GM18508 (cell line): ENCODE measurements at regions not wholly inside any gene's neighbourhood (a gene's known extent, or its start where the extent isn't known, plus 50 kb on each side); places are given as distances from the start of the nearest gene placed in this dataset.
A peak's percentile ranks its signal among the peaks of the same experiment; 100 is the strongest.

Experiments
- ATAC-seq: cut with Tn5 transposase; IDR thresholded peaks from one replicate; pipeline ENCODE4 v1.9.1; 2021; ENCODE audit warnings: moderate number of reproducible peaks; ENCODE audit not compliant: insufficient read depth, unreplicated experiment

DNA sequence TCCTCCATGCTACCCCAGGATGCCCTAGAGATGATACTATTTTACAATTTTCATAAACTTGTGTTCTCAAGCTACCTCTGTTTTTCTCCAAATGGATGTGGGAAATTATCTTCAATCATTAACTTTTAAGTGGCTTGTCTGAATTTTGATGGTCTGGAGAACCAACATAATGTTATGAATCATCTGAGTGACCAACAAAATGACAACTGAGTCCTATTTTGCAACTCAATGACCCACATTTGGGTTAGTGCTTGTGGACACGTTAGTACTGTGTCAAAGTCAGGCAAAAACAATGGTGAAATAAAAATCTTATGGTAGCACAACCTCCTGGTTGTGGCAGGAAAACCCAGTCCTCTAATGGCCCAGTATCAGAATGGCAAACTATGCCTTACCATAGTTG is 352.4 kb upstream of the ZNF385D start:
- no peak for ATAC-seq

DNA sequence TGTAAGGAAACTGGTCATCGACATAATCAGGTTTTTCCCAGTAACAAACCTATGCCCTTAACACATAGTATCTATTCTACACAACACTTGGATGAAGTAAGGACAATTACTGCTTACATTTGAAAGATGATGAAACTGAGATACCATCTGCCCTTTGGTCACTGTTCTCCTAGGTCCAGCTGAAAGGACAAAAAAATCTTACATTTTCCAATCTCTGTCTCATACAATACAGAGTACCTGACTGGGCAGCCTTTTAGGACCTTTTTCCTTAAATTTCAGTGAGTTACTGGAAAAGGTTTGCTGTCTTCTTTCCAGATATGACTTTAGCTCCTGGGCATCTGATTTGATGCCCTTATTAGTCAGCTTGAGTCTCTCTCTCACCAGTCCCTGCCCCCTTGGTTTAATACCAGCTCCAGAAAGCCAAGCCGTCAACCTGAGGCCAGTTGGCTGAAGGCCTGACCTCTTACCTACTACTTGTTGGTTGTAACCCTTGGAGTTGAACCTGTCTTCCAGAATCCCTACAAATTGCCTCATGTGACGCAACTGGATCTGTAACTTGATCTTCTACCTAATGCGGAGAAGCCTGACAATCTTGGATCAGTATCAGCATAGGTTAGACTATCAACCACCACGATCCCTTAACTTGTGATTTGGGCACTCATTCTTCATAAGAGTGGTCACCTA is 355.3 kb upstream of the ZNF385D start:
- ATAC-seq: no peak

DNA sequence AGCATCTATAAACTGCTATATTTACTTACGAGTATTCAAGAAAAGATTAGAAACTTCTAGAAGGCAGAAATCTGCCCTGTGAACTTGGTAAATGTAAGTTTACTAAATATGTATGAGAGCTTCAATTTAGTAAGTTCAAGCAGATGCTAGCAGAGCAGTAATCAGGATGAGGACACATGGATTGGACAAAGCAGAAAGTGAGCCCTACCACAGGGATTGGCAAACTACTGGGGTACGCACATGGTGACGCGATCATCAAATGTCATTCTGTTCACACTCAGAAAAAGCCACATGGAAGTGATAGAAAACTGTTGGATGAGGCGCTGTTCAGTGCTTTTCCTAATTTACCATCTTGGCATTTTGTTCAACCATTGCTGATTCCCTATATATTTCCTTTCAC is 360.2 kb upstream of the ZNF385D start:
- ATAC-seq: no peak

DNA sequence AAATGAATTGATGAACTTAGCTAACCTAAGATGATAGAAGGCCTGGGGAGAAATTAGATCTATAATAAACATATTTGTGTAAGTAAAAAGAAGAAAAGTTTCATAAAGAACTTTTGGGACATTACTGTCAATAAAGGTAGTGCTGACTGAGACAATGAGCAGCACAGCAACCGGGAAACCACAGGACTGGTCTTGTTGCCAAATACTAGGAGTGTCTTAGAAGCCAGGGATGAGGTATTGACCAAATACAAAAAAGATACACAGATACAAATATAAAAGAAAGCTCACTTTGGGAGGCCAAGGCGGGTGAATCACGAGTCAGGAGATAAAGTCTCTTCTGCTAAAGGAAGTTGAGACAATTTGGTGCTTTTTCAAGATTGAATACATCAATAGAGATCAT is 362.4 kb upstream of the ZNF385D start:
- no peak for ATAC-seq

DNA sequence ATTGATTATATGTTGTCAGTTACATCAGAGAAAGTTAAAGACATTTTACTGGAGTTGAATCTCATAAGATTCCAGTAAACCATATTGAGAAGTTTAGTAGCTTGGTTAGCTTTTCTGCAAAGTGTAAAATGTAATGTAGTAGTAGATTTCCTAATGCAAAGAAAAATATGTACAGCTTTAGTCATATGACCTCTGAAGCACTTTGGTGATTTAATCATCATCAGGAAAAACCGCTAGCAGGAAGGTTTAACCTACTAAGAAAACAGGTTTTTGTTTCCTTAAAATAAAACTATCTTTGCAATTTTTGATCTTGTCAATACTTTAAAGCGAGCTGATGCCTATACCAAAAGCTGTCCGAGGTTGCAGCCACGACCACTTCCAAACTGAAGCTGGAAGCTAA is 364.6 kb upstream of the ZNF385D start:
- no peak for ATAC-seq

DNA sequence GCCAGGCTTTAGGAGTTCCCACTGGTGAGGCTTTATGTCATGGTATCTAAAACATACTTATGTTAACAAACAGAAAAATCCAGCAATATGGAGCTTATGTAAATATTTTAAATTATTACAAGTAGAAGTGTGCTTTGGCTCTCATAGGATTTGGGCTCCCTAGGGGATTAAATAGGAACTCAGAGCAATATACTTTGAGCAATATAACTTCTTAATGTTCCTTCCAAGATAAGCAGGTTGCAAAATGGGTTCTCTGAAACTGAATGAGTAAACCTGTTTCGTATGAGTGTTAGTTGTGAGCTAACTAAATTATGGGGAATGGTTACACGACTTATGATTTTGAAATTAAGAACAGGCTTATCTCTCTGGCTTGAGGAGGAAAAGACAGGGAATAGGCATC is 366.1 kb upstream of the ZNF385D start:
- no peak for ATAC-seq

DNA sequence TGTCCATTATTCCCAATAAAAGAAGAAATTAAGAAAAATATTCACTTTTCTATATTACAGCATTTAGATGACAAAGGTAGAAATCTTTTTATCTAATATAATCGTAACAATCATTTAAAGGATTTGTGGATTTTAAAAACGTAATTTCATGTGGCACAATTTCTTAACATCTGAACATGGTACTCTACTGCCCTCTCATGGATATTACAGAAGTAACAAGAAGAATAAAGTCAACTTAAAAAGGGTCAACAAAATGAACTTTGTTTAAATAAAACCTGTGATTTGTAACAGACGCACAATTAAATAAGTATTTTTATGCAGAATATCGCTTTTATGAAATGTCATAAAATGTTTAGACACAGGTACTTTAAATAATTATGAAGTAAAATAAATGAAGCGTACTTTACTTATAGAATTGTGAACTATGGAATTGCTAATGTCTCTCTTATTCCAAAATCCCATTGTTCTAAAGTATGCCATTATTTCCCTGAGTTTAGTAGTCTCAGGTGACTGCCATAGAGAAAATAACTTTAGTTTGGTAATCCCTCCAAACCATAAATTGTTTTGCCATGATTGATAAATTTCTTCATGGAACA is 366.8 kb upstream of the ZNF385D start:
- ATAC-seq: no peak

DNA sequence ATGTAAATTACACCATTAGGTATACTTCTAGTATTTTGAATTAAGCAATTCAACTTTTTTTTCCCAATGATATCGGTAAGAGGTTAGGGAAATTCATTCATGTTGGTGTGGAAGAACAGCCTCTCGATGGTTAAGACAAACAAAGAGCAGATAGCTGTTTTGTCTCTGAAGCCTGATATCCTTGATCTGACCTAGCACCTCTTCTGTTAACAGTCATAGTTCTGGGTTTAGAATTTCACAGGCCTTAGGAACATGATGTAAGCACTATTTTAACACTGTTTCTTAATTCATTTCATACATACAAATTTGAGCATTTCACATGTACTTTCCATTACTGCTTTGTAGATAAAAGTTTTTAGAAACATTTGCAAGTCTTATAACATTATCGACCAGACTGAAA is 367.5 kb upstream of the ZNF385D start:
- no peak for ATAC-seq

DNA sequence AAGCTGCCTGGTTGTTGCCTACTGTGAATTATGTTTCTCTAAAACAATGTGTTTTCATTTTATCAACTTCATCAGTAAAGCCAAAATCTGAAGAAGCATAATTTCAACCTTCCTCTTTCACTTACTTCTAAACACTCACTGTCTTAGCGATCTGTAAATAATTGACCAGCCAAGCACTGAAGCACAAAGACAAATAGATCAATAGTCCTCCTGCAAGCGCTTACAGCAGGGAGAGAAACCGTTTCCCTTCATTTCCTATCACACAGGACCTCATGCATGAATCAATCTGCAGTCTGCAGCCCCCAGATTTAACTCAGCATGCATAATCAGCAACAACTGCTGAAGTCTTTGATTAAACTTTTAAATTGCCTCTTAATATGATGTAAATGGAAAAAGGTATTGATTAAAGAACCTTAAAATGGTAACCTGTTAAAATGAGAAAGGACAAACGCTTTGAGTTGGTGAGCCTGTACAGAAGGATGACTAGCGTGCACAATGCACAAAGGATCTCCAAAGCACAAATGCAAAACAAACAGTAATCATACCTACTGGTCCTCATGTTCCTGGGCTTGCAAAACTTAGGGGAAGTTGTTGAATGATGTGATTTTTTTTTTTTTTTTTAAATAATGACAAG is 370.2 kb upstream of the ZNF385D start:
- ATAC-seq: peak; percentile 69

DNA sequence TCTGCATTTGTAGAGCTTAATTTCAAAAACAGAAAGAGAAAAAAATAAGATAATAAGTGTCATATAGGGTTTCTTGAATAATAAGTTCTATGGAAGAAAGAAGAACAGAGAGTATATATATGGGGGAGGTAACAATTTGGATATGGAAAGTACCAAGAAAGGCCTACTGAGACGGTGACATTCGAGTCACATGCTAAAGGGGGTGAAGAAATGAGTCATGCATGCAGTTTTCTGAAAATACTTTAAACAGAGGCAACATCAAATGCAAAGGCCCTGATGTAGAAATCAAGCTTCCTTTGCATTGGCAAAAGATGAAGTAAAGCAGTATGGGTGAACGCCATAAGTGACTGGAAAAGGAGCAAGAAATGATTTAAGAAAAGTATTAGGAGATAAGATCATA is 371.6 kb upstream of the ZNF385D start:
- peak; percentile 76 for ATAC-seq

DNA sequence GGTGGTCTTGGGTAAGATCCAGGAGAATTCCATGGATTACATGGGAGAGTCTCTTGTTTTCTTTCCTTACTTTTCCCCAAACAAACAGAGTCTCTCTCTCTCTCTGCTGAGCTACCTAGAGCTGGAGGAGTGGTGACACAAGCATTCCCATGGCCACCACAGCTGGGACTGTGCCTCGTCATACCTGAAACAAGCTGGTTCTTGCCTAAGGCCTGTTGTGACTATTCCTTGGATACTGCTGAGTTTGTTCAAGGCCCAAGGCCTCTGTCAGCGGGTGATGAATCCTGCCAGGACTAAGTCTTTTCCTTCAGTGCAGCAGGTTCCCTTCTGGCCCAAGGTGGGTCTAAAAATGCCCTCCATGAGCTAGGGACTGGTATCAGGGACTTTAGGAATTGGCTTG is 378.1 kb upstream of the ZNF385D start:
- ATAC-seq: no peak

DNA sequence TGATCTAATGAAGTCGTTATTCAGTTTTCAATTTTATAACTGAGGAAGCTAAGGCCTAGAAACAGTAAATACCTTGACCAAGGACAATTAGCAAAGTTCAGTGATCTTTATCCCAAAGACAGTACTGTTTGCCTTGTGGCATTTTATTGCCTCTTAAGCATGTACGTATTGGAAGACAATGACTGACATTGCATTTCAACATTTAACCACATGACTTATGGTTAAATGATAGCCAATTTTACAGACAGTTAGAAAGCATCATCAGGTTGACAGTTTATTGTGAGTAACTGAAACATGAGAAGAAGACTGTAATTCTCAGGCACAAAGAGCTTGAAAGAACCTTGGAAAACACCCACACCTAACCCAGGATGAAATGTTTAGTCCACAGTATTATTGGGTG is 390.8 kb upstream of the ZNF385D start:
- ATAC-seq: no peak

DNA sequence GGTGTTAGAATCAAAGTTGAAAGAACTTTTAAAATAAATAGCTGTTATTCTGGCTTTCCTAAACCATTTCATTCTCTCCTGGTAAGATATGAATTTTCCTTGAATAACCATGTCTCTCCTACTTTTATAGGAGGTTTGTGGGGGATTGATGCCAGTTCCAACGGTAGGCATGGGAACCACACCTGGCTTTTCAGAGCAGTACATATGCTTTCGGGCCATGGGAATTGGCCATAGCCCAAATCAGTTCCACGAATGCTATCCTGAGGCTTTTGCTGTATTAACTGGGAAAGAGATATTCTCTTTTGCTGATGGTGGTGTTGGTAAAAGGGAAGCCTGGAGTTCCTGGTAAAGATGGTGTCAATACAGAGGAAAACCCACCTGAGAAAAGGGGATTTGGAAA is 396.2 kb upstream of the ZNF385D start:
- no peak for ATAC-seq

DNA sequence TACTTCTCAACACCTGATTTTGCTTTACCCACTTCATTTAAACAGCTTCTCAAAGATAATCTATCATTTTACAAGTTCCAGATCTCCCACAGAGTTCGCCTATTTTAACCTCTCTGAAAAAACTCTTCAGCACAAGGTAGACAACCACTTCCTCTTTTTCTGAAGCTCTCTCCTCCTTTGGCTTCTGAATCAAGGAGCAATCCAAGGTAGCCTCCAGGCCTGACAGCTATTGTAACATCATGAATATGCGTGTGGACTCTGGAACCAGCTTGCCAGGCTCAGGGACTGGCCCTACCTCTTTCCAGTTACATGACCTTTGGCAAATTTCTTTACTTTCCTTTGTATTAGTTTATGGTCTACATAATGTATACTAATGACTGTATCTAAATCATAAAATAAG is 405.9 kb upstream of the ZNF385D start:
- no peak for ATAC-seq

DNA sequence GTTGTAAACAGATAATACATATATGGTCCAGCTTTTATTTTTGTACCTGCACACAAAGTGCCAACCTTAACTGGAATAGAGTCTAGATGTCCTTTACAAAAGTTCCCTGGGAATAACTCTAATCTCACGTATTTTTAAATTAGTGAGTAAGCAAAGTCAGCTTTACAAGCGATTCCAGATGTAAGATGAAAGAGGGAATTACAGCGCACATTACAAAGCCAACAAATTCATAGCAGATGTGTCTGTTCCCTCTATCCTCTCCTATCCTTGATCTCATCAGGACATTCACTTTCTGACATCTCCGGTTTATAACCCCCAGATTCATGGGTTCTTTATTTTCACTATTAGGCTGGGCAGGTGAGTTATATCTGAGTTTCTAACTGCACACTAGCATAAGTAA is 406.8 kb upstream of the ZNF385D start:
- ATAC-seq: no peak

DNA sequence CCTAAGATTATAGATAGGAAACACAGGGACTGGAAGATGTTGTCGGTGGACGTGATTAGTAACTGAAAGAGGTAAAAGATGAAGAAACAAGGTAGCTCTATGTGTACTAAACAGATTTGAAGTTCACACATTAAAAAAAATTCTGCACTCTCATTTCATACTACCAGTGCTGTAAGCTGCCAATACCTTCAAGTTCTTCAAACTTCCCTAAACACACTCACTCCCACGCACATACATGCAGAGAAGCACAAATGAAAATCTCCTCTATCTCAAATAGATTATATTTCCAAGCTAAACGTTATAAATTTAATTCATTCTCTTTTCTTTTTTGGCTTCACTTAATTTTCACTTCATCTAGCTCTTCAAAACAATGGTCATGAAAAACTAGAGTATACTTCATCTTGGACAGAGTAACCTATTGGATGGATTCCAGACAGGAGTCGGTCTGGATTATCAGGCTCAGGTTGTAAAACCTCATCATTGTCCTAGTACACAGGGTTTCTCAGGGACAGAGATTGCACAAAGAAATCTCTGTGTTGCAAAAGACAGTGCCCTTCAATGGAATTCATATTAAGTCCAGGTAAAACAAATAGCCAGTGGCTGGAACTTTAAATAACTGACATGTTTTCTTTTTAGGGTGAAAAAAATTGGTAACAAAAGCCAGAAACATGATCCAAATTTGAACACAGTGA is 408.1 kb upstream of the ZNF385D start:
- ATAC-seq: no peak

DNA sequence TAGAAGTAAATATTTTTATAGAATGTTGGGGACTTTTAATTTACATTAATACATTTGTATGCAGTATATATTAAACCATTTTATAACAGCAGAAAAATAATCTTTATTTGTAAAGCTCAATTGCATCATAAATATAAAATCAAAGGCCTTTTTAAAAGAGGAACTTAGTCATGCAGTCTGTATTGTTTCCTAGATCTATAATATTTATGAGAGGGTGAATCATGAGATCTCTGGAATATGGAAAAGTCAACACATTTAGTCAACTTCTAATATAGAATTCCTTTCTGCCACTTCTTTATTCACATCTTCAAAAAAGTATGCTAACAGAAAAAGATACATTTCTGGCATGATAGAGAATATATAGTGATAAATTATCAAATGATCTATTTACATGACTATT is 410.3 kb upstream of the ZNF385D start:
- no peak for ATAC-seq

DNA sequence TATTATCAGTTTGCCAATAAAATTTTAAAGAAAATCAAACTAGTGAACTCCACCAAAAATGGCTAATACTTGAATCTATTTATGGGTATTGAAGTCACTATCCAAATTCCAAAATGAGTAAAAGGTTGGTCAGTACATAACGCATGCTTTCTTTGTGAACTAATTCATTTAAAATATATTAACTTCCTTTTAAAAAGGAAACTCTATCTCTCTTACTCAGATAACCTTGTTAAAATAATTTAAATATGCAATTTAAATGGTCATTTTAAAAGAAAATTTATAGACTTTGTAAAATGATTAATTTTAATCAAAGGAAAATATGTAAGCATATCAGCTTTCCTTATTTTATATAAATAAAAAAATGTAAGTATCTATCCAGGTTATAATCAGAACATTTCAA is 419.4 kb upstream of the ZNF385D start:
- no peak for ATAC-seq

DNA sequence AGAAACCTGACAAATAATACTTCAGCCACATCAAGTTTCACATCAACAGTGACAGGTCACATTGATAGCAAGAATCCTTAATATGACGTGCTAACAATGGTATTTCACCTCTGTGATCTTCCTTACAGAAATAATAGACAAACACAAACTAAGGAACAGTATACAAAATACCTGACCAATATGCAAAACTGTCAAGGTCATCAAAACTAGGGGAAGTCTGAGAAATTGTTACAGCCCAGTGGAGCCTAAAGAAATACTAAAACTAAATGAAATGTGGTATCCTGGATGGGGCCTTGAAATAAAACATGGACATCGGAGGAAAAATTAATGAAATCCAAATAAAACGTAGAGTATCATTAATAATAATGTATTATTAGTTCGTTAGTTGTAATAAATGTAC is 422.0 kb upstream of the ZNF385D start:
- ATAC-seq: no peak

DNA sequence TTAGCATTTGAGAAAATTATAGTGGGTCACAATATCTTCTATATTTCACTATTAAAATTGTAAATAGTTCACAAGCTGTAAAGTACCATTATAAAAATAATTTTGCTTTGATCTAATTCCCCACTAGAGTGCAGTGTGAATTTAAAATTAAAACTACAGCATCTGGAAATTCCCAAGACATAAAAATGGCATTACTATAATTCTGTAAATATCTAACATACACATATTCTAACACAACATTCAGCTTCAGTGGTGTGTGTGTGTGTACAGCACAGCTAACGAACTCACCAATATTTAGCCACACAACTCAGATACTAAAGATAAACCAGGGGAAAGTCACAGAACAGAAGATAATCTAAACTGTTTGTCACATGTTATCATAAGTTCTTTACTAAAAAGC is 424.9 kb upstream of the ZNF385D start:
- ATAC-seq: no peak

DNA sequence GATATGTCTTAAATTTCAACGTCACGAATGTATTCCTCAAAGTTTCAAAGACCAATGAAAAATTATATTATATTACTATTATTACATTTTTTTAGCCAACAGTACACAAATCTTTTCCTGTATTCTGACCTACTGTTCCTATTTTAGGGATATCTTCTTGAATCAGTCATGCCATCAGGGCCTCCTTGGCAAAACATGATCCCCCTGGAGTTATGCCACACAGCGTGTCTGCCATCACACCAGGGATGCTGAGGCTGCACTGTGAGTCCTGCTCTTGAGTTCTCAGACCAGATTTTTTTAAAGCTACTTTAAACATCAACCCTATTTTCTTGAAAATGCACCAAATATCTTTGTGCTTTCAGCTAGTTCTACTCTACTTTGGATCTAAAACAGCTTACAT is 425.9 kb upstream of the ZNF385D start:
- ATAC-seq: no peak
